Stimulated activated effector memory CD8-positive, alpha-beta T cell treated with anti-CD3 and anti-CD28 coated beads, Interleukin-12 subunit alpha, Interleukin-12 subunit beta, amount 100 ng/mL, for 72 hours (primary cell): ENCODE measurements at regions not wholly inside any gene's neighbourhood (a gene's known extent, or its start where the extent isn't known, plus 50 kb on each side); places are given as distances from the start of the nearest gene placed in this dataset.

ENCODE experiments used
- ATAC-seq: fragments of 150-1000 bp; cut with Tn5 transposase; 2 replicates; pipeline ENCODE4 v1.10.0; 2021
- DNase-seq, 2 donors: peaks; one replicate each; pipeline ENCODE4 v3.0.0; 2021 to 2022; ENCODE audit warnings: low spot score in 2 of 2
- H3K27ac Mint-ChIP-seq: one replicate; pipeline ENCODE4 v1.8.0; 2022; ENCODE audit warnings: mild to moderate bottlenecking, mixed read lengths
- H3K36me3 Mint-ChIP-seq: one replicate; pipeline ENCODE4 v1.8.0; 2022; ENCODE audit warnings: mild to moderate bottlenecking, mixed read lengths
- H3K4me1 Mint-ChIP-seq: one replicate; pipeline ENCODE4 v1.8.0; 2022; ENCODE audit warnings: mixed read lengths
- H3K4me3 Mint-ChIP-seq: one replicate; pipeline ENCODE4 v1.8.0; 2022; ENCODE audit warnings: mild to moderate bottlenecking, mixed read lengths
- H3K9me3 Mint-ChIP-seq: one replicate; pipeline ENCODE4 v1.8.0; 2022; ENCODE audit warnings: mixed read lengths

GRCh38 chr4:11615601-11616000, 186.9 kb upstream of the HS3ST1 start:
- no peaks in the 10 kb centered on the region for H3K9me3 Mint-ChIP-seq
- ATAC-seq: no peak
- H3K4me3 Mint-ChIP-seq: no peak overlapping the region
- DNase-seq: no peak
- H3K36me3 Mint-ChIP-seq: no peaks in the 10 kb centered on the region
- no peak overlapping the region for H3K27ac Mint-ChIP-seq
- H3K4me1 Mint-ChIP-seq: no peaks in the 10 kb centered on the region

DNA sequence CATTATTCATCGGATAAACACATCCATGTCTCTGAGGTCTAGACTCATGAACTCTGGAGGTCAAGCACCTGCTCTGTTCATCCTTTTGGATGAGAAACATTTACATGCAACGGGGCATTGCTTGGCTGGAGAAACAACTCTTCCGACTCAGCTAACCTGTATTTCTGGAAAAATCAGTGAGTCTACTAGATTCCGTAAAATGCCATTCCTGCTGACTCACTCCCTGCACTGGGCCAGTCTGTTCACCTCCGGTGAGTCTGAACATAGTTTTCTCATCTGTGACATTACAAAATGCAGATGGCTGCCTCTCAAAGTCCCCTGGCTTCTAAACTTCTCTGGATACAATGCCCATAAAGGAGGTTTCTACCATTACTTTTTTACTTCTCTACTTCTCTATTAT, 185.7 kb upstream of the HS3ST1 start:
- H3K36me3 Mint-ChIP-seq: no peaks in the 10 kb centered on the region
- H3K4me3 Mint-ChIP-seq: no peak overlapping the region
- DNase-seq: no peak

DNA sequence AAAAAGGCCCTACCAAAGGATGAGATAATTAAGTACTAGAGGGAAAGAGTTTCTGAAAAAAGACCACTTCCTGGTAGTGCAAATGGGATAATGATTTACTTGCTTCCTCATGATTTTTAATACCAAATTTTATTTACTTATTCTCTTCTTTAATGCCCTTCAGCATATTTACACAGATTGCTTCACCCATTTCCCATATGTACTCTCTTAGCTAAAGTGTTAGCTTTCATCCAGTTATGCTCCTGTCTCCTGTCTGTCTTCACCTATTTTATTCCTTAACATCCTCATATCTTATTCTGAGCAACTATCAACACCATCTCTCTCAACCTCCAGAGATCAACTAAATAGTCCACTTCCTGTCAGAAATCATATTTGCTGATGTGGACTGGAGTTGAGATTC, 183.2 kb upstream of the HS3ST1 start:
- H3K27ac Mint-ChIP-seq: no peak overlapping the region
- H3K4me1 Mint-ChIP-seq: no peaks in the 10 kb centered on the region
- H3K9me3 Mint-ChIP-seq: no peaks in the 10 kb centered on the region
- DNase-seq (no peak), ATAC-seq (no peak)
- H3K4me3 Mint-ChIP-seq: no peak overlapping the region
- no peaks in the 10 kb centered on the region for H3K36me3 Mint-ChIP-seq

More for the DNA sequence above, 185.7 kb upstream of the HS3ST1 start:
- Mint-ChIP-seq H3K27ac (no peak overlapping the region), H3K9me3 (no peaks in the 10 kb centered on the region), H3K4me1 (no peaks in the 10 kb centered on the region)
- no peak for ATAC-seq

DNA sequence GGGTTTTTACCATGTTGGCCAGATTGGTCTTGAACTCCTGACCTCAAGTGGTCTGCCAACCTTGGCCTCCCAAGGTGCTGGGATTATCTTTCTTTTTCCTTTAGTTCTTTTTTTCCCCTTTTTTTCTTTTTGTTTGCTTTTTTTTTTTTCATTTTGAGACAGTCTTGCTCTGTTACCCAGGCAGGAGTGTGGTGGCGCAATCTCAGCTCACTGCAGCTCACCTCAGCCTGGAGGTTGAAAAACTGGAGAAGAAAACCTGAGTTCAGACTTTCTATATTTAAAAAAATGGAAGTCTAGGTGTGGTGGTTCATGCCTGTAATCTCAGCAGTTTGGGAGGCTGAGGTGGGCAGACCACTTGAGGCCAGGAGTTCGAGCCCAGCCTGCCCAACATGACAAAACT, 181.1 kb upstream of the HS3ST1 start:
- H3K4me3 Mint-ChIP-seq: no peak overlapping the region
- H3K27ac Mint-ChIP-seq: no peak overlapping the region
- no peaks in the 10 kb centered on the region for H3K4me1 Mint-ChIP-seq
- ATAC-seq (no peak), DNase-seq (no peak)
- H3K36me3 Mint-ChIP-seq: no peaks in the 10 kb centered on the region
- H3K9me3 Mint-ChIP-seq: no peaks in the 10 kb centered on the region

DNA sequence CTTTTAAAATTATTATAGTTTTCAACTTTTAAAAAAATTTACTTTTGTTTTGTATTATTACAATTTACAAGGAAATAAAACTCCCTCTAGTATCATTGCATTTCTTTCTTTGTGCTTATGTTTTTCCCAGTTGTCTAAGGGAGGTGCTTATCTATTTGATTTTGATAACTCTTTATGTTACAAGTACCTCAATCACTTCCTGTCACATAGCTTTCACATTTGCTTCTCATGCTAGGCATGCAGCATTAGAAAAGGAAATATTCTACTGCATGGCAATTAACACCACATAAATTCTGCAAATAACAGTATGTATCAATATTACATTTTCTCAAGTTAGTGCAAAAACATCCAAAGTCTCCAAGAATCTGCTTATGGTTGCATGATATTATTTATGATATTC, 180.3 kb upstream of the HS3ST1 start:
- Mint-ChIP-seq H3K36me3 (no peaks in the 10 kb centered on the region), H3K27ac (no peak overlapping the region), H3K9me3 (no peaks in the 10 kb centered on the region), H3K4me3 (no peak overlapping the region), H3K4me1 (no peaks in the 10 kb centered on the region)
- DNase-seq (no peak), ATAC-seq (no peak)

GRCh38 chr4:11606078-11606477, 177.4 kb upstream of the HS3ST1 start:
- no peak for ATAC-seq

GRCh38 chr4:11605597-11605996, 176.9 kb upstream of the HS3ST1 start:
- H3K4me1 Mint-ChIP-seq: no peaks in the 10 kb centered on the region
- ATAC-seq (no peak), DNase-seq (no peak)
- H3K4me3 Mint-ChIP-seq: no peak overlapping the region
- no peak overlapping the region for H3K27ac Mint-ChIP-seq
- H3K36me3 Mint-ChIP-seq: no peaks in the 10 kb centered on the region
- no peaks in the 10 kb centered on the region for H3K9me3 Mint-ChIP-seq

More at GRCh38 chr4:11606078-11606477, 177.4 kb upstream of the HS3ST1 start:
- no peak for DNase-seq
- H3K9me3 Mint-ChIP-seq: no peaks in the 10 kb centered on the region
- no peak overlapping the region for H3K27ac Mint-ChIP-seq
- no peaks in the 10 kb centered on the region for H3K4me1 Mint-ChIP-seq
- H3K36me3 Mint-ChIP-seq: no peaks in the 10 kb centered on the region
- H3K4me3 Mint-ChIP-seq: no peak overlapping the region

DNA sequence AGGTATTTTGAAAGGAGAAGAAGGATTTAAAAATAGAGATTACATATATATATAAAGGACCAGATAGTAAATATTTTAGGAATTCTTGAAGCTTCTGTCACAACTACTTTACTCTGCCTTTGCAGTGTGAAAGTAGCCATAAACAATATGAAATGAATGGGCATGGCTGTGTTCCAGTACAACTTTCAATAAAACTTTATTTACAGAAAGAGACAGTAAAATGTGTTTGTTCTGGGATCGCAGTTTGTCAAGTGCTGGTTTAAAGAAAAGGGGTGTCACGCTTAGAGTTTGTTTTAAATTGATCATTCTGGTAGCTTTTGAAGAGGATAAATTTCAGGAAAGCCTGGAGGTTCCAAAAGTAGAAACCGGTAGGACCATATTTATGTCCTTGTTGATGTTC, 176.1 kb upstream of the HS3ST1 start:
- Mint-ChIP-seq H3K9me3 (no peaks in the 10 kb centered on the region), H3K4me3 (no peak overlapping the region), H3K27ac (no peak overlapping the region), H3K36me3 (no peaks in the 10 kb centered on the region), H3K4me1 (no peaks in the 10 kb centered on the region)
- DNase-seq (no peak), ATAC-seq (no peak)

DNA sequence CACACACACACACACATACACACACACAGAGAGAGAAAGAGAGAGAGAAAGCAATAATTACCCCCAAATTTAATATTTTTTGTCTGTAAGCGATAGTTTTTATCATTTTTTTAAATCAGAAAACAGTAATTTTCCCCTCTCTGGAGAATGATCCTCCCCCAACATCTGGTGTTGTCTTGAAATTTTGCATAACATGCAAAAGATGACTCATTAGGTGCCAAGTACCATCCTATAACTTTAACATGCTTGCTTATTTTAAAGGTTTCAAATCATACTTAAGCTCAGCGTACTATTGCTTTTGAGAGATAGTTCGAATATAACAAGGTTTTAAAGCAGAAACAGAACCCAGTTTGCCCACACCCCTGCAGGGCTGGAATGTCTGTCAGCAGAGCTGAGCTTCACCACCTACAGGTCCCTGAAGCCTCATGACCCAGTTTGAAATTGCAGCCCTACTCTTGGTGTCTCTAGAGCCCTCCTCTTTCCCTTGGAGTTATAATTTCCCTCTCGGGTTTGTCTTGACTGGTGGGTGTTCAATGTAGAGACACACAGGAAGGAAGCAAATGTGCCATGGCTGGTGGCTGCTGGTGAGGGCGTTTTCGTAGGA, 175.0 kb upstream of the HS3ST1 start:
- H3K36me3 Mint-ChIP-seq: no peaks in the 10 kb centered on the region
- no peaks in the 10 kb centered on the region for H3K4me1 Mint-ChIP-seq
- H3K27ac Mint-ChIP-seq: no peak overlapping the region
- ATAC-seq (no peak), DNase-seq (no peak)
- no peak overlapping the region for H3K4me3 Mint-ChIP-seq
- H3K9me3 Mint-ChIP-seq: no peaks in the 10 kb centered on the region

GRCh38 chr4:11602606-11603340, 174.1 kb upstream of the HS3ST1 start:
- H3K27ac Mint-ChIP-seq: no peak overlapping the region
- ATAC-seq (no peak), DNase-seq (no peak)
- no peak overlapping the region for H3K4me3 Mint-ChIP-seq
- H3K36me3 Mint-ChIP-seq: no peaks in the 10 kb centered on the region
- no peaks in the 10 kb centered on the region for H3K4me1 Mint-ChIP-seq
- no peaks in the 10 kb centered on the region for H3K9me3 Mint-ChIP-seq

GRCh38 chr4:11599064-11599463, 170.4 kb upstream of the HS3ST1 start:
- Mint-ChIP-seq H3K36me3 (no peaks in the 10 kb centered on the region), H3K4me3 (no peak overlapping the region), H3K27ac (no peak overlapping the region), H3K4me1 (no peaks in the 10 kb centered on the region), H3K9me3 (no peaks in the 10 kb centered on the region)
- ATAC-seq (no peak), DNase-seq (no peak)

DNA sequence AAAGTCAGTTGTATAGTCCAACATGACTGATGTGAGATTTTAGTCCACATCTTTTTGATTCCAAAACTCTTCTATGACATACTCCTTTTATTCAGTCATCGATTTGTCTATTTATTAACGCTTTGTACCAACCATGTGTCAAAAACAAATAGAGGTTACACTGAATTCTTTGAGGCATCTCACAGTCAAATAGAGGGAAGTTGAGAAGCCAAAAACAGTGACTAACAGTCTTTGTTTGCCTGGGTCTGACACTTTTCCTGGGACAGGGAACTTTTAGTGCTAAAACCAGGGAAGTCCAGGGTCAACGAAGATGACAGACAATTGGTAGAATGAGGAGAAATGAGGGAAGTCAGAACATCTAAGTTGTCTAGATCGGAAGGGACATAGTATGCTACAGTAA, 169.9 kb upstream of the HS3ST1 start:
- ATAC-seq (no peak), DNase-seq (no peak)
- Mint-ChIP-seq H3K36me3 (no peaks in the 10 kb centered on the region), H3K9me3 (no peaks in the 10 kb centered on the region), H3K4me1 (no peaks in the 10 kb centered on the region), H3K27ac (no peak overlapping the region), H3K4me3 (no peak overlapping the region)

DNA sequence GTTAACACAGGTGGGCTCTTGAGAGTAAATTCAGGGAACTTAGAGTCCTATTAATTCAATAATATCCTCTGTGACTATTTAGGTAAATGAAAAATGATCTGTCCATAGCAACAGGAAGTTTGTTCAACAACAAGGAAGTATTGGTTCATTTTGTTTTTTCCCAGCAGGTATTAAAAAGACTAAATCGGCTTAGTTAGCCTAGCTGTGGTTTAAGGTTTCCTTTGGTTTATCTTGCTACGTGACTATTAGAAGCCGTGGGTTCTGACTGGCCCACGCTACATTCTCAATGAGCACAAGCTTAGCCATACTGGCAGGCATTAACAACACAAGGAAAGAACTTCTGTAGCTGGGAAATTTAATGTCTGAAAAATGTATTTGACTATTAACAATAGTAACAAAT, 168.8 kb upstream of the HS3ST1 start:
- ATAC-seq: no peak

GRCh38 chr4:11596989-11597388, 168.3 kb upstream of the HS3ST1 start:
- Mint-ChIP-seq H3K9me3 (no peaks in the 10 kb centered on the region), H3K36me3 (no peaks in the 10 kb centered on the region), H3K4me3 (no peak overlapping the region), H3K27ac (no peak overlapping the region), H3K4me1 (no peaks in the 10 kb centered on the region)
- DNase-seq (no peak), ATAC-seq (no peak)

More for the DNA sequence above, 168.8 kb upstream of the HS3ST1 start:
- no peak for DNase-seq
- no peaks in the 10 kb centered on the region for H3K9me3 Mint-ChIP-seq
- no peaks in the 10 kb centered on the region for H3K36me3 Mint-ChIP-seq
- no peaks in the 10 kb centered on the region for H3K4me1 Mint-ChIP-seq
- no peak overlapping the region for H3K4me3 Mint-ChIP-seq
- no peak overlapping the region for H3K27ac Mint-ChIP-seq

- no peaks in the 10 kb centered on the region for H3K9me3 Mint-ChIP-seq
- H3K4me3 Mint-ChIP-seq: no peak overlapping the region
- no peak for ATAC-seq
These were observed 165.0 kb upstream of the HS3ST1 start for GRCh38 chr4:11593576-11594116.

DNA sequence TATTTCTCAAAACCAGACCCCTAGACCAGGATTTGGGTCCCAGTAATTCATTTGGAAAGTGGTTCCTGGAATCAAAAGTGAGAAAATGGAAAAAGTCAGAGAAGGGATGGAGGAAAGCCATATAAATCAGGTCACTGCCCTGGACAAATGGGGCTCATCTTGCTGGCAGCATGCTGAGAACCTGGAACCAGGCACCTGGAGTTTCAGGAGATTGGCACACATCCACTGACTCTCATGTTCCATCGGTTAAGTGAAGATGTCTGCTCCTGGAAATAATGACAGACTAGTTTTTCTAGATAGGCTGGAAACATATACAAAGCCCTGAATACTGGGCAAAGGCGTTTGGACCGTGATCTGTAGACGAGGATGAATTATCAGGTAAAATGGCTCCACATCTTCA, 163.6 kb upstream of the HS3ST1 start:
- DNase-seq (no peak), ATAC-seq (no peak)
- H3K4me3 Mint-ChIP-seq: no peak overlapping the region
- H3K4me1 Mint-ChIP-seq: no peaks in the 10 kb centered on the region
- H3K9me3 Mint-ChIP-seq: no peaks in the 10 kb centered on the region
- H3K27ac Mint-ChIP-seq: no peak overlapping the region
- H3K36me3 Mint-ChIP-seq: no peaks in the 10 kb centered on the region

More at GRCh38 chr4:11593576-11594116, 165.0 kb upstream of the HS3ST1 start:
- Mint-ChIP-seq H3K36me3 (no peaks in the 10 kb centered on the region), H3K4me1 (no peaks in the 10 kb centered on the region), H3K27ac (no peak overlapping the region)
- DNase-seq: no peak
